Mesenchymal stem cell (in vitro differentiated cells and primary cell): ENCODE measurements at regions not wholly inside any gene's neighbourhood (a gene's known extent, or its start where the extent isn't known, plus 50 kb on each side); places are given as distances from the start of the nearest gene placed in this dataset.

Source experiments
- DNase-seq: peaks from one replicate; pipeline ENCODE4 v3.0.0-alpha.2; 2013
- H2AFZ ChIP-seq: one replicate; pipeline ENCODE4 v1.6.1; 2013; ENCODE audit warnings: low read depth, mild to moderate bottlenecking, control low read depth, inconsistent platforms, low read length, moderate library complexity
- H2AK5ac ChIP-seq: 2 replicates; pipeline ENCODE4 v1.6.1; 2013; ENCODE audit warnings: low read length, moderate library complexity, mild to moderate bottlenecking, inconsistent platforms; ENCODE audit not compliant: severe bottlenecking
- H2BK120ac ChIP-seq: one replicate; pipeline ENCODE4 v1.6.1; 2013; ENCODE audit warnings: low read depth, mild to moderate bottlenecking, inconsistent platforms, low read length, moderate library complexity
- H2BK12ac ChIP-seq, 2 experiments: one replicate each; pipeline ENCODE4 v1.6.1; 2013; ENCODE audit warnings: inconsistent platforms in 2 of 2, low read length in 2 of 2, mild to moderate bottlenecking in 2 of 2, moderate library complexity in 2 of 2, control low read depth in 1 of 2
- H2BK15ac ChIP-seq: one replicate; pipeline ENCODE4 v1.6.1; 2013; ENCODE audit warnings: mild to moderate bottlenecking, low read depth, inconsistent platforms; ENCODE audit not compliant: poor library complexity, severe bottlenecking
- H2BK5ac ChIP-seq: 2 replicates; pipeline ENCODE4 v1.6.1; 2013; ENCODE audit warnings: low read depth, mild to moderate bottlenecking, low read length, control low read depth, inconsistent platforms; ENCODE audit not compliant: poor library complexity, severe bottlenecking
- H3K14ac ChIP-seq, 2 experiments: one replicate each; pipeline ENCODE4 v1.6.1; 2013; ENCODE audit warnings: inconsistent platforms in 2 of 2, low read length in 2 of 2, control low read depth in 1 of 2, mild to moderate bottlenecking in 1 of 2, moderate library complexity in 1 of 2
- H3K18ac ChIP-seq, 2 experiments: one replicate each; pipeline ENCODE4 v1.6.1; 2013; ENCODE audit warnings: inconsistent platforms in 2 of 2, low read length in 2 of 2, control low read depth in 1 of 2, low read depth in 1 of 2, mild to moderate bottlenecking in 1 of 2
- H3K23ac ChIP-seq, 2 experiments: one replicate each; pipeline ENCODE4 v1.6.1; 2013; ENCODE audit warnings: inconsistent platforms in 2 of 2, low read length in 2 of 2, mild to moderate bottlenecking in 2 of 2, moderate library complexity in 2 of 2, control low read depth in 1 of 2
- H3K27ac ChIP-seq: 2 replicates; pipeline ENCODE4 v1.5.1; 2013; ENCODE audit warnings: mild to moderate bottlenecking, moderate library complexity, low read length, control low read depth, inconsistent platforms; ENCODE audit not compliant: poor library complexity, severe bottlenecking
- H3K27me3 ChIP-seq, 2 experiments: 2 replicates each; pipeline versions ENCODE4 v1.6.1 to v1.7.0; 2013; ENCODE audit warnings: low read length in 2 of 2, mild to moderate bottlenecking in 2 of 2, moderate library complexity in 2 of 2, control low read depth in 1 of 2, inconsistent platforms in 1 of 2; ENCODE audit not compliant: control insufficient read depth in 1 of 2, insufficient read depth in 1 of 2
- H3K36me3 ChIP-seq, 2 experiments: 2 replicates each; pipeline versions ENCODE4 v1.6.1 to v1.7.0; 2013; ENCODE audit warnings: low read length in 2 of 2, control low read depth in 1 of 2, inconsistent platforms in 1 of 2, low read depth in 1 of 2, mild to moderate bottlenecking in 1 of 2; ENCODE audit not compliant: insufficient read depth in 2 of 2, control insufficient read depth in 1 of 2
- H3K4ac ChIP-seq, 2 experiments: one replicate each; pipeline ENCODE4 v1.6.1; 2013; ENCODE audit warnings: inconsistent platforms in 2 of 2, low read length in 2 of 2, mild to moderate bottlenecking in 2 of 2, moderate library complexity in 2 of 2, control low read depth in 1 of 2, low read depth in 1 of 2
- H3K4me1 ChIP-seq: 2 replicates; pipeline ENCODE4 v1.6.1; 2013; ENCODE audit warnings: low read depth, low read length, control low read depth; ENCODE audit not compliant: control insufficient read depth, insufficient read depth
- H3K4me2 ChIP-seq: 2 replicates; pipeline ENCODE4 v1.6.1; 2013; ENCODE audit warnings: low read length, mild to moderate bottlenecking, inconsistent platforms; ENCODE audit not compliant: poor library complexity, severe bottlenecking
- H3K4me3 ChIP-seq, 2 experiments: 2 replicates each; pipeline versions ENCODE4 v1.5.1 to v1.7.0; 2013; ENCODE audit warnings: low read length in 2 of 2, mild to moderate bottlenecking in 2 of 2, control low read depth in 1 of 2, low read depth in 1 of 2; ENCODE audit not compliant: insufficient read depth in 1 of 2
- H3K79me1 ChIP-seq: replicated peaks from 2 replicates; pipeline ENCODE4 v1.6.1; 2013; ENCODE audit warnings: mild to moderate bottlenecking, control low read depth, low read length, inconsistent platforms; ENCODE audit not compliant: poor library complexity, severe bottlenecking
- H3K9ac ChIP-seq: 2 replicates; pipeline ENCODE4 v1.7.0; 2013; ENCODE audit warnings: mild to moderate bottlenecking, low read length, moderate library complexity
- H3K9me3 ChIP-seq: 2 replicates; pipeline ENCODE4 v1.7.0; 2013; ENCODE audit warnings: mild to moderate bottlenecking, low read length; ENCODE audit not compliant: control insufficient read depth
- H4K8ac ChIP-seq: one replicate; pipeline ENCODE4 v1.6.1; 2013; ENCODE audit warnings: inconsistent platforms, mild to moderate bottlenecking, low read length, moderate library complexity
- H4K91ac ChIP-seq: one replicate; pipeline ENCODE4 v1.6.1; 2013; ENCODE audit warnings: mild to moderate bottlenecking, low read length, inconsistent platforms
- WGBS: methylation state at CpG from one replicate; pipeline ENCODE4 v1.1.7; 2013; ENCODE audit warnings: mixed read lengths; 5-methylcytosine and 5-hydroxymethylcytosine counted together

- no peak overlapping the region for H3K9ac ChIP-seq
- H2BK12ac ChIP-seq: no peak overlapping the region
- no peak overlapping the region for H3K14ac ChIP-seq
- no peaks in the 10 kb centered on the region for H3K79me1 ChIP-seq
- H3K36me3 ChIP-seq: no peaks in the 10 kb centered on the region
- H2BK5ac ChIP-seq: no peak overlapping the region
- no peak overlapping the region for H3K18ac ChIP-seq
- no peaks in the 10 kb centered on the region for H3K9me3 ChIP-seq
- H3K23ac ChIP-seq: no peak overlapping the region
- no peaks in the 10 kb centered on the region for H3K4me1 ChIP-seq
- H3K4me2 ChIP-seq: no peak overlapping the region
- no peak overlapping the region for H2AK5ac ChIP-seq
- H4K91ac ChIP-seq: no peak overlapping the region
- H2BK15ac ChIP-seq: no peak overlapping the region
- no peak overlapping the region for H3K27ac ChIP-seq
- H3K4me3 ChIP-seq: no peak overlapping the region
- H4K8ac ChIP-seq: no peak overlapping the region
- no peak overlapping the region for H2BK120ac ChIP-seq
- no peak for DNase-seq
- no peaks in the 10 kb centered on the region for H3K27me3 ChIP-seq
- no peak overlapping the region for H2AFZ ChIP-seq
- WGBS: 100% methylated on average over 1 of the region's 2 CpGs
- no peak overlapping the region for H3K4ac ChIP-seq
Observed at GRCh38 chr20:52585333-52585732, 386.8 kb upstream of the TSHZ2 start.

GRCh38 chr20:52578559-52578958, 387.0 kb upstream of the ZFP64 start:
- no peak overlapping the region for H3K14ac ChIP-seq
- no peak overlapping the region for H3K4ac ChIP-seq
- H4K8ac ChIP-seq: no peak overlapping the region
- no peaks in the 10 kb centered on the region for H3K4me1 ChIP-seq
- H3K23ac ChIP-seq: no peak overlapping the region
- 86% methylated on average over 5 of the region's 5 CpGs for WGBS
- H3K4me3 ChIP-seq: no peak overlapping the region
- peaks cover 4% of the 10 kb centered on the region for H3K9me3 ChIP-seq
- no peak overlapping the region for H3K4me2 ChIP-seq
- no peak overlapping the region for H4K91ac ChIP-seq
- H3K9ac ChIP-seq: no peak overlapping the region
- no peak for DNase-seq
- H2BK120ac ChIP-seq: no peak overlapping the region
- H3K36me3 ChIP-seq: no peaks in the 10 kb centered on the region
- no peak overlapping the region for H2BK15ac ChIP-seq
- H2BK5ac ChIP-seq: no peak overlapping the region
- no peak overlapping the region for H2BK12ac ChIP-seq
- no peaks in the 10 kb centered on the region for H3K27me3 ChIP-seq
- H2AFZ ChIP-seq: no peak overlapping the region
- H3K18ac ChIP-seq: no peak overlapping the region
- H3K79me1 ChIP-seq: no peaks in the 10 kb centered on the region
- H2AK5ac ChIP-seq: no peak overlapping the region
- H3K27ac ChIP-seq: no peak overlapping the region

- Histone ChIP-seq H3K27me3 (no peaks in the 10 kb centered on the region), H2BK5ac (no peak overlapping the region), H3K4me1 (no peaks in the 10 kb centered on the region), H4K8ac (no peak overlapping the region), H3K23ac (no peak overlapping the region), H3K4me3 (no peak overlapping the region), H3K27ac (no peak overlapping the region), H3K4ac (no peak overlapping the region), H2BK15ac (no peak overlapping the region), H3K18ac (no peak overlapping the region), H3K36me3 (no peaks in the 10 kb centered on the region), H3K9ac (no peak overlapping the region), H2BK120ac (no peak overlapping the region), H2AK5ac (no peak overlapping the region), H3K79me1 (no peaks in the 10 kb centered on the region), H2AFZ (no peak overlapping the region), H3K14ac (no peak overlapping the region), H4K91ac (no peak overlapping the region), H3K9me3 (peaks cover 4% of the 10 kb centered on the region), H3K4me2 (no peak overlapping the region), H2BK12ac (no peak overlapping the region)
- no peak for DNase-seq
- 96% methylated on average over 3 of the region's 3 CpGs for WGBS
Observed at GRCh38 chr20:52577696-52578095, 386.1 kb upstream of the ZFP64 start.

GRCh38 chr20:52572687-52573086, 381.1 kb upstream of the ZFP64 start:
- Histone ChIP-seq H2BK15ac (no peak overlapping the region), H2AK5ac (no peak overlapping the region), H4K91ac (no peak overlapping the region), H3K4ac (no peak overlapping the region), H2BK12ac (no peak overlapping the region), H2AFZ (no peak overlapping the region), H3K4me3 (no peak overlapping the region), H2BK120ac (no peak overlapping the region), H3K4me1 (no peaks in the 10 kb centered on the region), H3K9me3 (no peaks in the 10 kb centered on the region), H3K18ac (no peak overlapping the region), H3K27me3 (no peaks in the 10 kb centered on the region), H3K14ac (no peak overlapping the region), H3K27ac (no peak overlapping the region), H2BK5ac (no peak overlapping the region), H3K9ac (no peak overlapping the region), H3K4me2 (no peak overlapping the region), H3K23ac (no peak overlapping the region), H3K36me3 (no peaks in the 10 kb centered on the region), H3K79me1 (no peaks in the 10 kb centered on the region), H4K8ac (no peak overlapping the region)
- WGBS: no CpG with 5 or more reads among the region's 1 CpG
- DNase-seq: no peak
